ENCODE measurements at regions not wholly inside any gene's neighbourhood (a gene's known extent, or its start where the extent isn't known, plus 50 kb on each side); places are given as distances from the start of the nearest gene placed in this dataset.

DNA sequence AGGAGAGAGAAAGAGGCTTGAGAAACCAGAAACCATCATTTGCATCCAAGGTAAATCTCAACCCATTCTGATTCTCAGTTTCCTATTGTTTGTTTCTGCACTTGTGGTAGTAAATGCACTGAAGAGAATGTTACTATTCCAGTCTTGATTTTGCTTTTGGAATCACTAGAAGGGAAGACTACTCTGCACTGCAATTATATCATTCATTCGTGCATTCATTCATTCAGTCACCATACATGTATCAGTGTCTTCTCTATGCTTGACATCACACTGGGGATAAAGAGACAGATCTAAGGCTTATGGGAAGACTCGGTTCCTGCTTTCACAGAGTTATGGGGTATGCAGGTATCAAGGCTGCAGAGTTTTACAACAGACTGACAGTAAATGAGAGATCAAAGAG is 90.3 kb upstream of the EGLN3 start:
- TF ChIP-seq, protein P1, sequence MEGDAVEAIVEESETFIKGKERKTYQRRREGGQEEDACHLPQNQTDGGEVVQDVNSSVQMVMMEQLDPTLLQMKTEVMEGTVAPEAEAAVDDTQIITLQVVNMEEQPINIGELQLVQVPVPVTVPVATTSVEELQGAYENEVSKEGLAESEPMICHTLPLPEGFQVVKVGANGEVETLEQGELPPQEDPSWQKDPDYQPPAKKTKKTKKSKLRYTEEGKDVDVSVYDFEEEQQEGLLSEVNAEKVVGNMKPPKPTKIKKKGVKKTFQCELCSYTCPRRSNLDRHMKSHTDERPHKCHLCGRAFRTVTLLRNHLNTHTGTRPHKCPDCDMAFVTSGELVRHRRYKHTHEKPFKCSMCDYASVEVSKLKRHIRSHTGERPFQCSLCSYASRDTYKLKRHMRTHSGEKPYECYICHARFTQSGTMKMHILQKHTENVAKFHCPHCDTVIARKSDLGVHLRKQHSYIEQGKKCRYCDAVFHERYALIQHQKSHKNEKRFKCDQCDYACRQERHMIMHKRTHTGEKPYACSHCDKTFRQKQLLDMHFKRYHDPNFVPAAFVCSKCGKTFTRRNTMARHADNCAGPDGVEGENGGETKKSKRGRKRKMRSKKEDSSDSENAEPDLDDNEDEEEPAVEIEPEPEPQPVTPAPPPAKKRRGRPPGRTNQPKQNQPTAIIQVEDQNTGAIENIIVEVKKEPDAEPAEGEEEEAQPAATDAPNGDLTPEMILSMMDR (IDR thresholded peaks at IDR 0.05 in 2 of 3, conservative IDR thresholded peaks at IDR 0.05 in 1 of 3; ENCODE audit: borderline replicate concordance in 1 of 3, insufficient read depth in 1 of 3, low read depth in 2 of 3, low read length in 2 of 3): no peak
- TF ChIP-seq FOSL1 (IDR thresholded peaks at IDR 0.05; ENCODE audit: low read depth): no peak
- TF ChIP-seq, protein P2, sequence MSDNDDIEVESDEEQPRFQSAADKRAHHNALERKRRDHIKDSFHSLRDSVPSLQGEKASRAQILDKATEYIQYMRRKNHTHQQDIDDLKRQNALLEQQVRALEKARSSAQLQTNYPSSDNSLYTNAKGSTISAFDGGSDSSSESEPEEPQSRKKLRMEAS (IDR thresholded peaks at IDR 0.05): no peak

All from HCT116 (cell line).